GM21447 (cell line): ENCODE measurements at regions not wholly inside any gene's neighbourhood (a gene's known extent, or its start where the extent isn't known, plus 50 kb on each side); places are given as distances from the start of the nearest gene placed in this dataset.
"Not testable (repeated sequence)": the region's sequence is repeated elsewhere in the genome, so short reads cannot be mapped to it uniquely, and the experiment has no call there.

ENCODE experiments used
- ATAC-seq: cut with Tn5 transposase; IDR thresholded peaks from one replicate; pipeline ENCODE4 v1.9.1; 2021; ENCODE audit not compliant: unreplicated experiment

- no peak for ATAC-seq
Measured at GRCh38 chr6:17013701-17014100, 88.1 kb upstream of the STMND1 start.

GRCh38 chr6:17012421-17013225, 89.2 kb upstream of the STMND1 start:
- ATAC-seq = no peak

- no peak for ATAC-seq
Measured at GRCh38 chr6:17011985-17012384, 89.9 kb upstream of the STMND1 start.

GRCh38 chr6:17007749-17008148, 94.1 kb upstream of the STMND1 start:
- ATAC-seq = no peak

GRCh38 chr6:17006543-17006942, 95.3 kb upstream of the STMND1 start:
- no peak for ATAC-seq

GRCh38 chr6:17004269-17004668, 97.6 kb upstream of the STMND1 start:
- ATAC-seq = no peak

GRCh38 chr6:17002123-17002522, 99.7 kb upstream of the STMND1 start:
- no peak for ATAC-seq

- ATAC-seq = no peak
Measured at GRCh38 chr6:17001188-17001587, 100.7 kb upstream of the STMND1 start.

- no peak for ATAC-seq
Measured at GRCh38 chr6:16999491-17000436, 102.1 kb upstream of the STMND1 start.

GRCh38 chr6:16998461-16998860, 103.4 kb upstream of the STMND1 start:
- no peak for ATAC-seq

GRCh38 chr6:16995511-16996250, 106.2 kb upstream of the STMND1 start:
- ATAC-seq = no peak

- no peak for ATAC-seq
Measured at GRCh38 chr6:16993396-16993795, 108.5 kb upstream of the STMND1 start.

GRCh38 chr6:16991981-16992629, 109.7 kb upstream of the STMND1 start:
- ATAC-seq = no peak

GRCh38 chr6:16989976-16990375, 111.9 kb upstream of the STMND1 start:
- not testable (repeated sequence) for ATAC-seq

- no peak for ATAC-seq
Measured at GRCh38 chr6:16989382-16989781, 112.5 kb upstream of the STMND1 start.

GRCh38 chr6:16987996-16988395, 113.9 kb upstream of the STMND1 start:
- ATAC-seq = no peak

GRCh38 chr6:16985513-16986284, 116.2 kb upstream of the STMND1 start:
- no peak for ATAC-seq

- ATAC-seq = no peak
Measured at GRCh38 chr6:16982807-16983206, 119.0 kb upstream of the STMND1 start.

- no peak for ATAC-seq
Measured at GRCh38 chr6:16979677-16980370, 122.0 kb upstream of the STMND1 start.
